Neuronal stem cell (in vitro differentiated cells): ENCODE measurements at regions not wholly inside any gene's neighbourhood (a gene's known extent, or its start where the extent isn't known, plus 50 kb on each side); places are given as distances from the start of the nearest gene placed in this dataset.

ENCODE experiments used
- DNase-seq: peaks from one replicate; pipeline ENCODE4 v3.0.0-alpha.2; 2013; ENCODE audit warnings: low spot score
- H2AFZ ChIP-seq: one replicate; pipeline ENCODE4 v1.6.1; 2013; ENCODE audit warnings: mild to moderate bottlenecking, low read length, inconsistent platforms
- H2AK5ac ChIP-seq: 2 replicates; pipeline ENCODE4 v1.6.1; 2013; ENCODE audit warnings: low read depth, mild to moderate bottlenecking, inconsistent platforms, low read length, moderate library complexity, mixed read lengths
- H2BK120ac ChIP-seq: 2 replicates; pipeline ENCODE4 v1.6.1; 2013; ENCODE audit warnings: low read depth, mild to moderate bottlenecking, inconsistent platforms, low read length, moderate library complexity, mixed read lengths
- H2BK12ac ChIP-seq: one replicate; pipeline ENCODE4 v1.6.1; 2013; ENCODE audit warnings: low read length, inconsistent platforms
- H2BK15ac ChIP-seq: 2 replicates; pipeline ENCODE4 v1.6.1; 2013; ENCODE audit warnings: mild to moderate bottlenecking, low read length, inconsistent platforms, mixed read lengths
- H2BK5ac ChIP-seq: one replicate; pipeline ENCODE4 v1.6.1; 2013; ENCODE audit warnings: inconsistent platforms, mild to moderate bottlenecking, low read length, moderate library complexity
- H3K14ac ChIP-seq: one replicate; pipeline ENCODE4 v1.6.1; 2013; ENCODE audit warnings: low read length, inconsistent platforms
- H3K18ac ChIP-seq: 2 replicates; pipeline ENCODE4 v1.6.1; 2013; ENCODE audit warnings: low read length, inconsistent platforms
- H3K23ac ChIP-seq: 2 replicates; pipeline ENCODE4 v1.6.1; 2013; ENCODE audit warnings: low read depth, mild to moderate bottlenecking, mixed read lengths, low read length, inconsistent platforms; ENCODE audit not compliant: poor library complexity
- H3K27ac ChIP-seq: replicated peaks from 3 replicates; pipeline ENCODE4 v1.5.1; 2013; ENCODE audit warnings: low read length, inconsistent platforms
- H3K27me3 ChIP-seq, 3 experiments: 2 replicates each; pipeline ENCODE4 v1.6.1; 2013; ENCODE audit warnings: low read length in 3 of 3, mild to moderate bottlenecking in 2 of 3, inconsistent platforms in 1 of 3, low read depth in 1 of 3, mixed read lengths in 1 of 3, moderate library complexity in 1 of 3; ENCODE audit not compliant: control insufficient read depth in 3 of 3, insufficient read depth in 3 of 3
- H3K36me3 ChIP-seq, 2 donors: replicated peaks in 1 of 2; 2 replicates each; pipeline ENCODE4 v1.6.1; 2013; ENCODE audit warnings: low read length in 2 of 2; ENCODE audit not compliant: control insufficient read depth in 2 of 2, insufficient read depth in 2 of 2
- H3K4ac ChIP-seq: 2 replicates; pipeline ENCODE4 v1.6.1; 2013; ENCODE audit warnings: inconsistent platforms, mild to moderate bottlenecking, low read length, moderate library complexity
- H3K4me1 ChIP-seq, 2 donors: 1 replicate in 1 of 2; 2 replicates in 1 of 2; pipeline ENCODE4 v1.6.1; 2013; ENCODE audit warnings: low read length in 2 of 2, low read depth in 1 of 2; ENCODE audit not compliant: control insufficient read depth in 2 of 2, insufficient read depth in 1 of 2
- H3K4me2 ChIP-seq: one replicate; pipeline ENCODE4 v1.6.1; 2013; ENCODE audit warnings: mild to moderate bottlenecking, low read length, inconsistent platforms; ENCODE audit not compliant: insufficient read depth, poor library complexity, severe bottlenecking
- H3K4me3 ChIP-seq, 2 donors: 2 replicates each; pipeline ENCODE4 v1.5.1; 2013; ENCODE audit warnings: low read length in 2 of 2, mild to moderate bottlenecking in 2 of 2, inconsistent platforms in 1 of 2, moderate library complexity in 1 of 2
- H3K79me1 ChIP-seq: one replicate; pipeline ENCODE4 v1.6.1; 2013; ENCODE audit warnings: low read depth, mild to moderate bottlenecking, inconsistent platforms, low read length, moderate library complexity
- H3K9ac ChIP-seq: one replicate; pipeline ENCODE4 v1.6.1; 2013; ENCODE audit warnings: mild to moderate bottlenecking, low read depth, low read length, inconsistent platforms; ENCODE audit not compliant: poor library complexity
- H3K9me3 ChIP-seq, 2 donors: replicated peaks in 1 of 2; 2 replicates each; pipeline versions ENCODE3 to v1.6.1; 2013; ENCODE audit warnings: low read length in 2 of 2, mild to moderate bottlenecking in 2 of 2, inconsistent platforms in 1 of 2, low read depth in 1 of 2, mixed read lengths in 1 of 2, moderate library complexity in 1 of 2; ENCODE audit not compliant: control insufficient read depth in 2 of 2, insufficient read depth in 1 of 2
- H4K8ac ChIP-seq: one replicate; pipeline ENCODE4 v1.6.1; 2013; ENCODE audit warnings: low read depth, mild to moderate bottlenecking, inconsistent platforms, low read length, moderate library complexity
- H4K91ac ChIP-seq: one replicate; pipeline ENCODE4 v1.6.1; 2013; ENCODE audit warnings: low read length, low read depth, mild to moderate bottlenecking, inconsistent platforms; ENCODE audit not compliant: poor library complexity
- WGBS, 2 donors: extraction: QIAGEN DNeasy Blood & Tissue Kit; methylation state at CpG; one replicate each; pipeline ENCODE4 v1.1.7; 2013; ENCODE audit warnings: missing lambda C conversion rate in 2 of 2, mixed read lengths in 1 of 2; ENCODE audit not compliant: insufficient read length in 2 of 2, insufficient replicate concordance in 1 of 2; ENCODE audit errors: extremely low coverage in 2 of 2; 5-methylcytosine and 5-hydroxymethylcytosine counted together

DNA sequence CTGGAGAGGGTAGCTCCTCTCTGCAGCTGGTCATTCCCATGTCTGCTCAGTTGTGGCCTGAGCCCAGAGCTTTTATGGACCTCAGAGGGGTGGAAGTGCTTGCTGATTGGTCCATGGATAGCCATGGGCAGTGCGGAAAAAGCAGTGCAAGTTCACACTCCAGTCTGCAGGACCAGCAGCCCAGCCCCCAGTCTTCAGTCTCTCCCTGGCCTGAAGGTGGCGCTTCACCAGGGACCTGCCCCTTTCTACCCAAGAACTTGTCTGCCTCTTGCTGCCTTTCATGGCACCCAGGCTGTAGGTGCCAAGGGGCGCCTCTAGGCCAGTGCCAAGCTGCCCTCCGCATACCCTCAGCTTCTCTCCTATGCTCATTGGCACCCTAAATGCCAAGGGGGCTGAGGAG is 91.0 kb downstream of the TBXT start:
- no CpG with 5 or more reads among the region's 4 CpGs for WGBS, 2 donors
- H2BK5ac ChIP-seq: no peak overlapping the region
- H3K4me3 ChIP-seq: no peak overlapping the region
- no peaks in the 10 kb centered on the region for H3K9me3 ChIP-seq
- no peak overlapping the region for H3K27ac ChIP-seq
- peak overlapping the region; percentile 14 for H3K23ac ChIP-seq
- no peak overlapping the region for H3K9ac ChIP-seq
- H2BK120ac ChIP-seq: no peak overlapping the region
- DNase-seq: no peak
- H3K14ac ChIP-seq: no peak overlapping the region
- H3K4ac ChIP-seq: no peak overlapping the region
- peaks cover 0 to 4% (median 0%) of the 10 kb centered on the region in 3 experiments for H3K27me3 ChIP-seq
- H3K4me2 ChIP-seq: no peak overlapping the region
- no peaks in the 10 kb centered on the region for H3K79me1 ChIP-seq
- H2BK12ac ChIP-seq: no peak overlapping the region
- no peak overlapping the region for H4K8ac ChIP-seq
- no peak overlapping the region for H2BK15ac ChIP-seq
- no peak overlapping the region for H3K18ac ChIP-seq
- H3K4me1 ChIP-seq: no peaks in the 10 kb centered on the region
- no peak overlapping the region for H2AK5ac ChIP-seq
- H3K36me3 ChIP-seq: no peaks in the 10 kb centered on the region
- H2AFZ ChIP-seq: no peak overlapping the region
- H4K91ac ChIP-seq: no peak overlapping the region

DNA sequence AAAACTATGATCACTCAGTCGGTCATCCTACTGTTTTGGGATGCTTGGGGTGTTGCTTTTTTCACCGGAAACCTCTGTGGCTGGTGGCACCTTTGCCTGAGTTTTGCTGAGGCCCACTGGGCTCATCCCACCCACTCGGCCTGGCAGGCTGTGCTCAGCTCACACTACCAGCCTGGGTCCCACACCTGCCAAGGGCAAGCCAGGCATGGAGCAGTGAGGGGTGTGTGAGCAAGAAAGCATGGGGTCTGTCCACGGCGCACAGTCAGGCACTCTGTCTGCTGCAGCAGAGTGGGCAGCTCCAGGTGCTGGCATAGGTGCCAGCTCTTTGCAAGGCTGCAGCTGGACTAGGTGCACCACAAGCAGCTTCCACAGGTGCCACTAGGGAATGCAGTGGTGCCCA is 91.7 kb downstream of the TBXT start:
- no peak overlapping the region for H3K4me2 ChIP-seq
- no peak overlapping the region for H4K91ac ChIP-seq
- no peak overlapping the region for H2AFZ ChIP-seq
- no peak overlapping the region for H3K4ac ChIP-seq
- no peak overlapping the region for H3K18ac ChIP-seq
- no peak overlapping the region for H3K27ac ChIP-seq
- peak overlapping the region; percentile 27 for H2BK120ac ChIP-seq
- H3K79me1 ChIP-seq: no peaks in the 10 kb centered on the region
- no peak overlapping the region for H3K9ac ChIP-seq
- no peak overlapping the region for H3K4me3 ChIP-seq
- H3K14ac ChIP-seq: peak overlapping the region; percentile 58
- no peaks in the 10 kb centered on the region for H3K36me3 ChIP-seq
- H3K23ac ChIP-seq: peak overlapping the region; percentile 17
- H4K8ac ChIP-seq: no peak overlapping the region
- peaks cover 0 to 4% (median 0%) of the 10 kb centered on the region in 3 experiments for H3K27me3 ChIP-seq
- H2BK12ac ChIP-seq: no peak overlapping the region
- no peak overlapping the region for H2BK15ac ChIP-seq
- H3K9me3 ChIP-seq: no peaks in the 10 kb centered on the region
- H3K4me1 ChIP-seq: no peaks in the 10 kb centered on the region
- WGBS, 2 donors: no CpG with 5 or more reads among the region's 5 CpGs
- no peak for DNase-seq
- peak overlapping the region; percentile 57 for H2AK5ac ChIP-seq
- H2BK5ac ChIP-seq: no peak overlapping the region

GRCh38 chr6:166075186-166075585 is 92.5 kb downstream of the TBXT start:
- Histone ChIP-seq H2BK120ac (no peak overlapping the region), H3K79me1 (no peaks in the 10 kb centered on the region), H4K8ac (no peak overlapping the region), H3K4ac (no peak overlapping the region), H3K4me3 (no peak overlapping the region), H3K4me2 (no peak overlapping the region), H2BK12ac (no peak overlapping the region), H2AK5ac (no peak overlapping the region), H3K27me3 (peaks cover 0 to 4% (median 0%) of the 10 kb centered on the region in 3 experiments), H3K9ac (no peak overlapping the region), H2BK15ac (no peak overlapping the region), H3K36me3 (no peaks in the 10 kb centered on the region), H3K18ac (no peak overlapping the region), H3K4me1 (no peaks in the 10 kb centered on the region), H2AFZ (no peak overlapping the region), H4K91ac (no peak overlapping the region), H2BK5ac (no peak overlapping the region), H3K14ac (no peak overlapping the region), H3K27ac (no peak overlapping the region), H3K23ac (no peak overlapping the region), H3K9me3 (no peaks in the 10 kb centered on the region)
- WGBS, 2 donors: no CpG with 5 or more reads among the region's 2 CpGs
- DNase-seq: no peak

GRCh38 chr6:166073082-166073481 is 94.6 kb downstream of the TBXT start:
- H3K27ac ChIP-seq: no peak overlapping the region
- H4K8ac ChIP-seq: no peak overlapping the region

More at GRCh38 chr6:166073082-166073481, 94.6 kb downstream of the TBXT start:
- no peak overlapping the region for H2BK120ac ChIP-seq
- no peak overlapping the region for H3K9ac ChIP-seq
- no peaks in the 10 kb centered on the region for H3K79me1 ChIP-seq
- no peak overlapping the region for H3K18ac ChIP-seq
- H3K9me3 ChIP-seq: no peaks in the 10 kb centered on the region
- H3K4me3 ChIP-seq: no peak overlapping the region
- H2BK5ac ChIP-seq: no peak overlapping the region
- no peak for DNase-seq
- H3K36me3 ChIP-seq: no peaks in the 10 kb centered on the region
- no peak overlapping the region for H2BK15ac ChIP-seq
- H2AFZ ChIP-seq: no peak overlapping the region
- peaks cover 0 to 4% (median 0%) of the 10 kb centered on the region in 3 experiments for H3K27me3 ChIP-seq
- H2BK12ac ChIP-seq: no peak overlapping the region
- no peak overlapping the region for H2AK5ac ChIP-seq
- no CpG with 5 or more reads among the region's 9 CpGs for WGBS, 2 donors
- no peak overlapping the region for H3K4me2 ChIP-seq
- no peak overlapping the region for H3K23ac ChIP-seq
- H3K4ac ChIP-seq: no peak overlapping the region
- no peak overlapping the region for H3K14ac ChIP-seq
- H3K4me1 ChIP-seq: no peaks in the 10 kb centered on the region
- no peak overlapping the region for H4K91ac ChIP-seq
